ENCODE measurements at regions not wholly inside any gene's neighbourhood (a gene's known extent, or its start where the extent isn't known, plus 50 kb on each side); places are given as distances from the start of the nearest gene placed in this dataset.

DNA sequence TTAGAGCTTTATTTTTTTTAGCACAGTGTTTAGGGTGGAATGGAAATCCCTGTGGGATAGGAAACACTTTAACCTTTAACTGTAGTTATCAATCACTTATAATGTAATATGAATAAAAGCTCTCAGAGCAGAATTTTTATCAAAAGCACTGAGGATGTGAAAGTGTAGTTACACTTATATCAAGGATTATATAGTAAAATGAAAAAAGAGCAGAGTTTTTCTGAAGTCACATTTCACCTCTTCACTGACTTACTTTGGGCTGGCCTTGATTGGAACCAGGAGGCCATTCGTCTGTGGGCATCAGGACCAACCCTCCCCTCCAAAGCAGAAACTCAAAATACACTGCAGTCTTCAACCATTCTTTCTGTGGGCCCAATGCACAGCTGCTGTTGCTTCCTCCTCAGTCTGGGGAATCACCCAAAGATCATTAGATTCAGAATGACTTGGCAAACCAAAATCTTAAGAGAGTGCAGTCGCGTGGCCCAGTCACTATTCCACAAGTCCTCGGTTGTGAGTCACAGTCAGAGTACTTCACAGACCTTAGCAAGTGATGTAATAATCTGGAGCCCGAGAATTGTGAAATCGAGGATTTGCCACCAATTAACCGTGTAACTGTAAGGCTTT, 132.6 kb upstream of the COL8A1 start:
- no peak overlapping the region for H3K27ac ChIP-seq (ENCODE audit: low read depth, low read length)
- ChIA-PET POLR2A (no interaction called here), CTCF (no interaction called here)
- no peak overlapping the region for H3K4me3 ChIP-seq (ENCODE audit: low read depth, low read length)
- no peaks in the 10 kb centered on the region for H3K27me3 ChIP-seq (ENCODE audit: control insufficient read depth, insufficient read depth, low read length)
- no peak for TF ChIP-seq CTCF (IDR thresholded peaks at IDR 0.05; ENCODE audit: low read depth, low read length)
- DNase-seq (ENCODE audit: low read depth, low spot score), result peak; percentile 43
- H3K9me3 ChIP-seq (ENCODE audit: control insufficient read depth, insufficient read depth, low read length), result no peaks in the 10 kb centered on the region

DNA sequence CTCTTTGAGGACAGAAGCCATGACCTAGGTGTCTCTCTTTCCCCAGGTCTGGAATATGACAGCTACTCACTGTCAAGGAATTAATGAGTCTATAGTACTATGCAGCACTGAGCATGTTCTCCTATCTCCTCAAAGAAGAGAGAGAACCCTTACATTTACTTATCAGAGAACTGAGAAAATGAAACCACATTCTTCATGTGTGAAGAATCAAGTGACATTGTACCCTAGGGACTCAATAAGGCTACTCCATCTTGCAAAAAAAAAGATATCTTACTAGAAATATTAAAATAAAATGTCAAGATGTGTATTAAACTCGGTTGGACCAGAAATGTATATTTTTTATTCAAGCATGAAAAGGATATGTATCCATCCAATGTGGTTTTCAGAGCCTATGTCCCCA, 133.2 kb upstream of the COL8A1 start:
- ChIA-PET POLR2A (no interaction called here), CTCF (no interaction called here)
- no peaks in the 10 kb centered on the region for H3K9me3 ChIP-seq (ENCODE audit: control insufficient read depth, insufficient read depth, low read length)
- H3K27ac ChIP-seq (ENCODE audit: low read depth, low read length), result no peak overlapping the region
- TF ChIP-seq CTCF (IDR thresholded peaks at IDR 0.05; ENCODE audit: low read depth, low read length), result no peak
- H3K4me3 ChIP-seq (ENCODE audit: low read depth, low read length), result no peak overlapping the region
- no peaks in the 10 kb centered on the region for H3K27me3 ChIP-seq (ENCODE audit: control insufficient read depth, insufficient read depth, low read length)
- no peak for DNase-seq (ENCODE audit: low read depth, low spot score)

DNA sequence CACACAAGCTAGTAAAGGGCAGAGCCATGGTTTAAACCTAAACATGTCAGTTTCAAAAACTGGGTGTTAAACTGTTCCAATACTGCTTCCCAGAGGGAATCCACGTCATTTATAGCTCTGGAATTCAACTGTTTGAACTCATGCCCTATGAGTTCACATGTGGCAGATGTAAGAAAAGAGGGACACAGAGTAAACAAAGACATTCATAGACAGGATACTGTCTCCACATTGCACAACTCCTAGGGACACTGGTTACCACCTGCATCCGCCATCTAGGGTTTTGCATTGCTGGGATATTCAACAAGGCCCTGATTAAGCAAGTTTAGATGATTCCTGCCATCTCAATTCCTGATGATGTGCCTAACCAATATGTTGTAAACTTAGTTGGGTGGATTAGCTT, 134.1 kb upstream of the COL8A1 start:
- POLR2A ChIA-PET, result interaction anchor here (1.4 kb wide), 1 partner anchor 133 kb away, joined by 7 read pairs; the partner anchor contains the start of gene COL8A1
- CTCF ChIA-PET, result interaction anchor here (0.6 to 1.6 kb wide), 5 partner anchors 11 to 480 kb away, joined by 3 to 6 read pairs (median 4); no protein-coding TSS in a partner anchor
- no peak for DNase-seq (ENCODE audit: low read depth, low spot score)
- no peak overlapping the region for H3K27ac ChIP-seq (ENCODE audit: low read depth, low read length)
- no peaks in the 10 kb centered on the region for H3K27me3 ChIP-seq (ENCODE audit: control insufficient read depth, insufficient read depth, low read length)
- no peaks in the 10 kb centered on the region for H3K9me3 ChIP-seq (ENCODE audit: control insufficient read depth, insufficient read depth, low read length)
- H3K4me3 ChIP-seq (ENCODE audit: low read depth, low read length), result no peak overlapping the region
- no peak for TF ChIP-seq CTCF (IDR thresholded peaks at IDR 0.05; ENCODE audit: low read depth, low read length)

GRCh38 chr3:99503350-99503749, 135.0 kb upstream of the COL8A1 start:
- Histone ChIP-seq H3K27me3 (ENCODE audit: control insufficient read depth, insufficient read depth, low read length) (no peaks in the 10 kb centered on the region), H3K27ac (ENCODE audit: low read depth, low read length) (peak overlapping the region; percentile 53), H3K9me3 (ENCODE audit: control insufficient read depth, insufficient read depth, low read length) (no peaks in the 10 kb centered on the region), H3K4me3 (ENCODE audit: low read depth, low read length) (no peak overlapping the region)
- TF ChIP-seq CTCF (IDR thresholded peaks at IDR 0.05; ENCODE audit: low read depth, low read length), result no peak
- CTCF ChIA-PET, result interaction anchor here (0.6 to 1.6 kb wide), 7 partner anchors 10 to 286 kb away, joined by 3 to 4 read pairs (median 4); no protein-coding TSS in a partner anchor
- DNase-seq (ENCODE audit: low read depth, low spot score), result no peak
- POLR2A ChIA-PET, result interaction anchor here (1.4 kb wide), 1 partner anchor 134 kb away, joined by 7 read pairs; the partner anchor contains the start of gene COL8A1

DNA sequence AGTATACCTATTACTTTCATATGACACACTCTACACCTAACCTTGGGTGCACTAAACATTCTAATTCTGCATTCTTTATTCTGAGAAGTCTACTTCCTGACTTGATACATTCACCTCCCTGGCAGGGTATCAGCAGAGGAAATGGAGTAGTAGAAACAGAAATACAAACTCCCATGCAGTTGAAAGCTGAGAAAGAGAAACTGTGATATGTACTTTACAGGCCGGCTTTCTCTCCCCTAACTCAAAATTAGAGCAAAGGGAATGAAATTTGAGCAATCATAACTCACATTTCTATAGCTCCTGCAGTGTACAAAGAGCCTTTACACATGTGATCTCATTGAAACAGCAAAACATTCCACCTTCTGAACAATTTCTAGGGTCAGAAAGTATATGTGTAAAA, 135.5 kb upstream of the COL8A1 start:
- H3K27me3 ChIP-seq (ENCODE audit: control insufficient read depth, insufficient read depth, low read length), result no peaks in the 10 kb centered on the region
- no peak for TF ChIP-seq CTCF (IDR thresholded peaks at IDR 0.05; ENCODE audit: low read depth, low read length)
- DNase-seq (ENCODE audit: low read depth, low spot score), result no peak
- CTCF ChIA-PET, result interaction anchor here (0.6 to 1.5 kb wide), 7 partner anchors 21 to 479 kb away, joined by 3 to 7 read pairs (median 4); no protein-coding TSS in a partner anchor
- no peak overlapping the region for H3K27ac ChIP-seq (ENCODE audit: low read depth, low read length)
- no peak overlapping the region for H3K4me3 ChIP-seq (ENCODE audit: low read depth, low read length)
- H3K9me3 ChIP-seq (ENCODE audit: control insufficient read depth, insufficient read depth, low read length), result no peaks in the 10 kb centered on the region
- POLR2A ChIA-PET, result interaction anchor here (1.4 kb wide), 1 partner anchor 135 kb away, joined by 7 read pairs; the partner anchor contains the start of gene COL8A1

Data from AG04450 (cell line).